ENCODE measurements at regions not wholly inside any gene's neighbourhood (a gene's known extent, or its start where the extent isn't known, plus 50 kb on each side); places are given as distances from the start of the nearest gene placed in this dataset.

DNA sequence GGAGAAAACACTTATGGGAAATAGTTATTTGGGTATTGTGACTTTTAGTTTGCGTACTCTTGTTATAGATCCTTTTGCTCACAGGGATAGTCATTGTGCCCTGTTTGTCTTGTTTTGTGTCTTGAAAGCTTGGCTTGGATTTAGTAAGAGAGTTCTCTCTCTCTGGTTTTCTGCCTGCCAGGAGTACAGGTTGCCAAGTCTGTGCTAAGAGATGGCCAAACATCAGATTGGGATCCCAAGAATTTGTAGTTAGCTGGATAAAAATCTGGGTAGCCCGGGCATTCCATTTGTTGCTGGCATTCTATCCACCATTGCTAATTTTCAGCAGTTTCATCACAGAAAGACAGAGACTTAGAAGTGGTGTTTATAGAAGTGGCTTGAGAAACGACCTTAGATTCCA is 222.2 kb downstream of the NRIP1 start:
- Mint-ChIP-seq H3K27me3 (ENCODE audit: low read depth in 2 of 2) (peaks cover 0 to 1% of the 10 kb centered on the region in 2 donors), H3K4me3 (no peak overlapping the region), H3K4me1 (no peaks in the 10 kb centered on the region), H3K27ac (no peak overlapping the region), H3K36me3 (no peaks in the 10 kb centered on the region), H3K9me3 (peaks cover 5 to 8% of the 10 kb centered on the region in 2 donors)
- H3K27me3 ChIP-seq (ENCODE audit: control insufficient read depth, insufficient read depth, low read length), result no peaks in the 10 kb centered on the region
- ATAC-seq, result no peak
- intact Hi-C loops (cut with micrococcal nuclease), result no loop called here
- peaks cover 8% of the 10 kb centered on the region for H3K9me3 ChIP-seq (ENCODE audit: control insufficient read depth, insufficient read depth, low read length)
- DNase-seq, result no peak
- no peak overlapping the region for H3K4me3 ChIP-seq (ENCODE audit: low read length)
- H3K27ac ChIP-seq (ENCODE audit: low read length), result no peak overlapping the region
- H3K36me3 ChIP-seq (ENCODE audit: control insufficient read depth, insufficient read depth, low read length), result no peaks in the 10 kb centered on the region
- no peak for TF ChIP-seq CTCF (IDR thresholded peaks at IDR 0.05)
- 90% methylated on average over 3 of the region's 3 CpGs for WGBS (ENCODE audit: insufficient coverage)
- no peaks in the 10 kb centered on the region for H3K4me1 ChIP-seq (ENCODE audit: control insufficient read depth, insufficient read depth, low read length)

- no peaks in the 10 kb centered on the region for H3K4me1 ChIP-seq (ENCODE audit: control insufficient read depth, insufficient read depth, low read length)
- 96% methylated on average over 51 of the region's 51 CpGs for WGBS (ENCODE audit: insufficient coverage)
- Mint-ChIP-seq H3K4me1 (no peaks in the 10 kb centered on the region), H3K27me3 (ENCODE audit: low read depth in 2 of 2) (peaks cover 0 to 7% of the 10 kb centered on the region in 2 donors), H3K27ac (no peak overlapping the region), H3K9me3 (peaks cover 5 to 6% of the 10 kb centered on the region in 2 donors), H3K4me3 (no peak overlapping the region), H3K36me3 (no peaks in the 10 kb centered on the region)
- H3K27ac ChIP-seq (ENCODE audit: low read length), result no peak overlapping the region
- no peak for ATAC-seq
- intact Hi-C loops (cut with micrococcal nuclease), result no loop called here
- no peak overlapping the region for H3K4me3 ChIP-seq (ENCODE audit: low read length)
- H3K27me3 ChIP-seq (ENCODE audit: control insufficient read depth, insufficient read depth, low read length), result no peaks in the 10 kb centered on the region
- H3K36me3 ChIP-seq (ENCODE audit: control insufficient read depth, insufficient read depth, low read length), result no peaks in the 10 kb centered on the region
- peaks cover 8% of the 10 kb centered on the region for H3K9me3 ChIP-seq (ENCODE audit: control insufficient read depth, insufficient read depth, low read length)
- DNase-seq, result no peak
- TF ChIP-seq CTCF (IDR thresholded peaks at IDR 0.05), result no peak
Measured at GRCh38 chr21:14841511-14842472, 223.0 kb downstream of the NRIP1 start.

DNA sequence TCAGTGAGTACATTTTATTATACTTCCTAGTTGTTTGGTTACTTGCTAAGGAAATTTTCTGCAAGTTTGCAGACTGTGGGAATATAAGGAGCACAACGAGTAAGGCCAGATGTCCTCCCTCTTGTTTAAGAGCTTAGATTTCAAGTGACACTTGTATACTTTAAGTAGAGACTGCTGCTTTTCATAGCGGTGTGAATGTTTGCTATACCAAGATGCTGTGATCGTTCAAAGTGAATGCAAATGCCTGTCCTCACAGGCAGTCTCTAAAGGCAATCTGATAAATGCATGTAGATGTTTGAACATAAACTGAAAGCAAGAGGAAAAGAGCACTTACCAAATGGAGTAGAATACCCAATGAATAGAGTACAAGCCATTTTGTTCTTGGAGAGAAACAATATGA is 226.4 kb downstream of the NRIP1 start:
- H3K9me3 Mint-ChIP-seq, result peaks cover 4 to 6% of the 10 kb centered on the region in 2 donors
- TF ChIP-seq CTCF (IDR thresholded peaks at IDR 0.05), result no peak
- WGBS (ENCODE audit: insufficient coverage), result 90% methylated on average over 3 of the region's 3 CpGs
- peaks cover 0 to 7% of the 10 kb centered on the region in 2 donors for H3K27me3 Mint-ChIP-seq (ENCODE audit: low read depth in 2 of 2)
- no peaks in the 10 kb centered on the region for H3K36me3 ChIP-seq (ENCODE audit: control insufficient read depth, insufficient read depth, low read length)
- H3K4me1 ChIP-seq (ENCODE audit: control insufficient read depth, insufficient read depth, low read length), result no peaks in the 10 kb centered on the region
- DNase-seq, result no peak
- H3K36me3 Mint-ChIP-seq, result no peaks in the 10 kb centered on the region
- H3K4me3 Mint-ChIP-seq, result no peak overlapping the region
- no peak overlapping the region for H3K27ac ChIP-seq (ENCODE audit: low read length)
- H3K4me3 ChIP-seq (ENCODE audit: low read length), result no peak overlapping the region
- no peaks in the 10 kb centered on the region for H3K27me3 ChIP-seq (ENCODE audit: control insufficient read depth, insufficient read depth, low read length)
- H3K4me1 Mint-ChIP-seq, result no peaks in the 10 kb centered on the region
- no peaks in the 10 kb centered on the region for H3K9me3 ChIP-seq (ENCODE audit: control insufficient read depth, insufficient read depth, low read length)
- no peak for ATAC-seq
- no peak overlapping the region for H3K27ac Mint-ChIP-seq
- intact Hi-C loops (cut with micrococcal nuclease), result no loop called here
